Activated naive CD4-positive, alpha-beta T cell treated with anti-CD3 and anti-CD28 coated beads, Interleukin-2, amount 50 U/mL, for 72 hours (primary cell): ENCODE measurements at regions not wholly inside any gene's neighbourhood (a gene's known extent, or its start where the extent isn't known, plus 50 kb on each side); places are given as distances from the start of the nearest gene placed in this dataset.
"Not testable (repeated sequence)": the region's sequence is repeated elsewhere in the genome, so short reads cannot be mapped to it uniquely, and the experiment has no call there.

Source experiments
- ATAC-seq, 2 donors: fragments of 150-1000 bp; cut with Tn5 transposase; 2 replicates each; pipeline ENCODE4 v1.10.0; 2021; ENCODE audit warnings: mild to moderate bottlenecking in 2 of 2, moderate library complexity in 2 of 2
- DNase-seq, 2 donors: peaks; one replicate each; pipeline ENCODE4 v3.0.0; 2021 to 2022; ENCODE audit warnings: low spot score in 2 of 2
- H3K27ac Mint-ChIP-seq, 2 donors: one replicate each; pipeline ENCODE4 v1.8.0; 2022; ENCODE audit warnings: mild to moderate bottlenecking in 2 of 2, mixed read lengths in 2 of 2
- H3K36me3 Mint-ChIP-seq, 2 donors: one replicate each; pipeline ENCODE4 v1.8.0; 2022; ENCODE audit warnings: mixed read lengths in 2 of 2
- H3K9me3 Mint-ChIP-seq, 2 donors: one replicate each; pipeline ENCODE4 v1.8.0; 2022; ENCODE audit warnings: mixed read lengths in 2 of 2

DNA sequence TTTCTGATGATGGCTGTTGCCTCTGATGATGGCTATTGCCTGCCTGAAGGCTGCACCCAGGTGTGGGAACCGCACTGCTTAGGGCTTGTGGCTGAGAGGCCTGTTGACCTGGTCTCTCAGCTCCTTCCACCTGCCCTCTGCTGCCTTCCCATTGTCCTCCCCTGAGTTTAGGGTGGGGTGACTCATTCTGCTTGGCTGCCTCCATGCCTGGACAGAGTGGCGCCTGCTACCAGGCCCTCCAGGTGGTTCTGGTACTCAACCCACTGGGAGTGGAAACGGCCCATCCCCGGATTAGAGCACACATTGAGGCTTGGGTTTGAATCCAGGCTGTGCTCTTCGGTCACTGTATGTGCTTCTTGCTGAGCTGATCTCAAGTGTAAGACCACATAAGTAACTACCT lies 120.6 kb downstream of the SEM1 start:
- DNase-seq (no peak), ATAC-seq (no peak)
- Mint-ChIP-seq H3K36me3 (no peaks in the 10 kb centered on the region), H3K27ac (no peak overlapping the region), H3K9me3 (peaks cover 0 to 4% of the 10 kb centered on the region in 2 donors)

- H3K36me3 Mint-ChIP-seq, result no peaks in the 10 kb centered on the region
- ATAC-seq, result no peak
- no peak overlapping the region for H3K27ac Mint-ChIP-seq
- peaks cover 4 to 5% of the 10 kb centered on the region in 2 donors for H3K9me3 Mint-ChIP-seq
- no peak for DNase-seq
These were observed 130.5 kb downstream of the SEM1 start for GRCh38 chr7:96579119-96579518.

DNA sequence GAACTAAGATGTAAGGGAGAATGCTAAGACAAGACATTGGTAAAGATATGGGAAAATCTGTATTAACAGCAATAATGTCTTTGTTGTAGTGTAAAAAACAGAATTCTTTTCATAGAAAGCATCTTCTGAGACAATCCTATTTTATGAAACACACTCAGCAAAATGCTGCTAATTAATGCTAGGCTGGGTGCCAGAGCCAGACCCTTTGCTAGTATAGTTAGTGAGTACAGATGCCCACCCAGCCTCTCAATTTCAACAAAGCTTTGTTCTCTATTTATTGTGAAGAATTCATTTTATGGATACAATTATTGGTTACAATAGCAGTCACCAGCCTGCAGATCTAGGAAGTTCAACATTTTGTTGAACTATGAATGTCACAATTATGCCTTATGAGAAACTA lies 131.0 kb downstream of the SEM1 start:
- DNase-seq, result no peak
- H3K9me3 Mint-ChIP-seq, result peaks cover 4 to 5% of the 10 kb centered on the region in 2 donors
- H3K36me3 Mint-ChIP-seq, result no peaks in the 10 kb centered on the region
- H3K27ac Mint-ChIP-seq, result no peak overlapping the region
- no peak for ATAC-seq

GRCh38 chr7:96563409-96563808 lies 146.2 kb downstream of the SEM1 start:
- Mint-ChIP-seq H3K36me3 (peaks cover 0 to under 1% of the 10 kb centered on the region in 2 donors), H3K9me3 (peaks cover under 1 to 2% of the 10 kb centered on the region in 2 donors), H3K27ac (no peak overlapping the region)
- DNase-seq (no peak), ATAC-seq (no peak)

DNA sequence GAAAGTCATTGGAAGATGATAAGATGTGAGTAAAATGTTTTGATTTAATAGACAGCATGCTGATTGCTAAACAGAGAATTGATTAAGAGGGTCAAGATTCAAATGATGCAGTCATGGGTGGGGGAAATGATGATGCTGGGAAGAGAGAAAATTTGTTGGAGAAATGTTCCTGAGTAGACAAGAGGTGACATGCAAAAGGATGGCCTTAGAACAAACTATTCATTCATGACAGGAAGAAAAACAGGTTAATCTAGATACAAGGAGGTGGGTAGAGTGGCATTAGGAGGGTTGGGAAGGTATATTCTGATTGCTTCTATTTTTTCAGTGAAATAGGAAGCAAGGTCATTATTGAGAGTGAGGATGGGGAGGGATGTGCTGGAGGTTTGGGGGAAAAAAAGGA lies 146.7 kb downstream of the SEM1 start:
- Mint-ChIP-seq H3K9me3 (peaks cover 4 to 5% of the 10 kb centered on the region in 2 donors), H3K36me3 (peaks cover 0 to 5% of the 10 kb centered on the region in 2 donors), H3K27ac (no peak overlapping the region)
- ATAC-seq, result no peak
- DNase-seq, result no peak

DNA sequence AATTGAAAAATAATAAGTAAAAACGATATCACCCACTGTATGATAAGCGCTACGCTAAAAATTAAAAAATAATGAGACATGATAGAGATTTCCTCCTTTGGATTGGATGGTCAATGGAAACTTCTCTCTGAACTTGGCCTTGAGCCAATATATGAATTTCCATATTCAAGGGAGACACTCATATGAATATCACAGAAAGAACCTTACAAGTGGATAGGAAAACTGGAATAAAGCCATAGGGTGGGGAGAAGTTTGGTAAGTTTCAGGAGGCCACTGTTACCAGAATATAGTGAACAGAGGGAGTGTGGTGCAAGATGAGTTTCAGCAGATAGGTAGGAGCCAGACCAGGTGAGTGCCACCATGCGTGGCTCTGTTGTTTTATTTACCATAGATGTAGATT lies 147.2 kb downstream of the SEM1 start:
- peaks cover 4 to 5% of the 10 kb centered on the region in 2 donors for H3K9me3 Mint-ChIP-seq
- DNase-seq (no peak), ATAC-seq (no peak)
- no peak overlapping the region for H3K27ac Mint-ChIP-seq
- peaks cover 0 to 6% of the 10 kb centered on the region in 2 donors for H3K36me3 Mint-ChIP-seq

DNA sequence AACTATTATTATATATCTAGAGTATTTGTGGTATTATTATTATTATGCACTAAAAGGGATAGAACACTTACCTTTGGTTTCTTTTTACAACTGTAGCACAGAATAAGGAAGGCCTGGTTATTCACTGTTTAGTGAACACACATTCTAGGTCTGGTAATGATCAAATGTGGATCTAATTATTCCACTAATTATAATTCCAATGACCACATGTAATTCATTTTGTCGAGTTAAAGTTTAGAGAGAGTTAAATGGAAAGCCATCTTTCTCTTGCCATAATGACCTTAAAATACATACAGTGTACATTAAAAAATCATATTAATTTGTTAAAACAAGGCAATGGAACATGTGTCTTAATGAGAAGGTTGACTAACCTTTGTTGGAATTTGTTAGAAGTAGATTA lies 147.8 kb downstream of the SEM1 start:
- DNase-seq, result no peak
- Mint-ChIP-seq H3K27ac (no peak overlapping the region), H3K9me3 (peaks cover 4 to 5% of the 10 kb centered on the region in 2 donors), H3K36me3 (peaks cover 0 to 6% of the 10 kb centered on the region in 2 donors)
- ATAC-seq, result no peak

DNA sequence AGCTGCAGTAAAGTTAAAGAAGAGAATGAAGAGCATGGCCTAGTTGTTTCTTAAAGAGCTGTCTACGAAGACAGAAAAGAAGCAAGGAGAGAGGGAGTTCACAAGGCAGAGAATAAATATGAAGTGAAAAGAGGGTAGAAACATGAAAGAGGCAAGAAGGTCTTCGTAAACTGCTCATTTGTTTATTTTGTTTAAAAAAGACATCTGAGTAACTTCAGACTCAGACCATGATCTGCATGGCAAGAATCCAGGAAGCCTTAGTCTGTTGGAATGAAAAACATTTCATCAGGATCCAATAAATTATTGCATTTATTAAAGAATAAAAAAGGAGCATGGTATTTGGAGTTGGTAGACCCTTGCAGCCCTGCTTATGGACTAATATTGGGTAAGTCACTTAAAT lies 151.1 kb downstream of the SEM1 start:
- peaks cover 0 to 6% of the 10 kb centered on the region in 2 donors for H3K36me3 Mint-ChIP-seq
- ATAC-seq (no peak), DNase-seq (no peak)
- no peak overlapping the region for H3K27ac Mint-ChIP-seq
- peaks cover 4 to 5% of the 10 kb centered on the region in 2 donors for H3K9me3 Mint-ChIP-seq

DNA sequence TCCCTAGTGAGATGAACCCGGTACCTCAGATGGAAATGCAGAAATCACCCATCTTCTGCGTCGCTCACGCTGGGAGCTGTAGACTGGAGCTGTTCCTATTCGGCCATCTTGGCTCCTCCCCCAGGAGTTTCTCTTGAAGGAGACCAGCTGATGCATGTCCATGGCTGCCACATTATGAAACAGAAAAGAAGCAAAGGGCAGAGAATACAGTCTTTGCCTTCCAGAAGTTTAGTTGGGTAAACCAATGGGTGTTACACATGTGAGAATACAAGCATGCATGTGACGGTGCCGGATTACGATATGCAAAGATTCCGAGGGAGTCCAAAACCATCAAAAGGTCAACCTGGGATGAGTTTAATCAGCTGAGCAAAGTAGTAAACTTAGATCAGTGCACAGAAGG lies 151.6 kb downstream of the SEM1 start:
- ATAC-seq (no peak), DNase-seq (no peak)
- H3K36me3 Mint-ChIP-seq, result peaks cover 0 to 6% of the 10 kb centered on the region in 2 donors
- no peak overlapping the region for H3K27ac Mint-ChIP-seq
- peaks cover 4 to 5% of the 10 kb centered on the region in 2 donors for H3K9me3 Mint-ChIP-seq

- H3K9me3 Mint-ChIP-seq, ATAC-seq, DNase-seq, H3K36me3 Mint-ChIP-seq, H3K27ac Mint-ChIP-seq: not testable (repeated sequence)
These were observed 152.0 kb downstream of the SEM1 start for GRCh38 chr7:96557598-96557997.

DNA sequence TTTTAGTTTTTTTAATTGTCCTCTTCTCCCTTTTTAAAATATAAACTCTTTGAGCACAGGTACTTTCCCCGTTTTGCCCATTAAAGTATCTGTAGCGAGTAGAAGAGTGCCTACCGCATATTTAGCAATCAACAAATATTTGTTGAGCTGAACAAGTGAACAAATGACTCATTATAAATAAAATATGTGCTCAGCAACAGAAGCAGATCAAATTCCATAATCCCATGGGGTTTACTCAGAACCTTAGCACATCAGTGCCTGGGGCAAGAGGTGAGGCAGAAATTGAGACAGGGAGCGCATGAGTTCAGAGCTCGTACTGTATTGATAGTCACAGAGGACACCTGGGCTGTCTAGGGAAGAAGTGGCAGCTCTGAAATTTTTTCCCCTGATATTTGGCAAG lies 161.0 kb downstream of the SEM1 start:
- Mint-ChIP-seq H3K9me3 (peaks cover 0 to 6% of the 10 kb centered on the region in 2 donors), H3K36me3 (no peaks in the 10 kb centered on the region), H3K27ac (no peak overlapping the region)
- ATAC-seq (no peak), DNase-seq (no peak)

GRCh38 chr7:96547371-96547811 lies 162.3 kb downstream of the SEM1 start:
- DNase-seq, result no peak
- ATAC-seq, result no peak
- H3K27ac Mint-ChIP-seq, result no peak overlapping the region
- H3K36me3 Mint-ChIP-seq, result no peaks in the 10 kb centered on the region
- H3K9me3 Mint-ChIP-seq, result peaks cover 0 to 6% of the 10 kb centered on the region in 2 donors

DNA sequence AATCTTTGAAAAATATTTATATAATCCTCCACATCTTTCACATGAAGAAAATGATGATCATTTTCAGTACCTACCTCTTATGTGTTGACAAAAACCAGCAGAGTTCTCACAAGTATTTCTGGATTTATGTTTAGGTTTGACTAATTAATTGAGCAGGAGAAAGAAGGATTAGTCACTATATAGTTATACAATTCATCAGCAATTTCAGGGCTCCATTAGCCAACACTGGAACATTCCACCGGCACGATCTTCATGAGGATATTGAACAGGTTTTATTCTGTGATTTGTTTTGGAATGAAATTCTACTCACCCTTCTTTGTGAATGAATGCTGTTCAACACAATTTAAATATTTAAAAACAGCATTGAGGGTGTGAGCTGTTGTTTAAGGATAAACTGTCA lies 163.2 kb downstream of the SEM1 start:
- Mint-ChIP-seq H3K27ac (peak overlapping the region in 1 of 2 donors; percentile 31), H3K36me3 (no peaks in the 10 kb centered on the region), H3K9me3 (peaks cover 0 to 6% of the 10 kb centered on the region in 2 donors)
- DNase-seq, result no peak
- no peak for ATAC-seq

- DNase-seq, result no peak
- Mint-ChIP-seq H3K27ac (no peak overlapping the region), H3K9me3 (no peaks in the 10 kb centered on the region), H3K36me3 (no peaks in the 10 kb centered on the region)
- no peak for ATAC-seq
These were observed 170.2 kb downstream of the SEM1 start for GRCh38 chr7:96539471-96539870.

DNA sequence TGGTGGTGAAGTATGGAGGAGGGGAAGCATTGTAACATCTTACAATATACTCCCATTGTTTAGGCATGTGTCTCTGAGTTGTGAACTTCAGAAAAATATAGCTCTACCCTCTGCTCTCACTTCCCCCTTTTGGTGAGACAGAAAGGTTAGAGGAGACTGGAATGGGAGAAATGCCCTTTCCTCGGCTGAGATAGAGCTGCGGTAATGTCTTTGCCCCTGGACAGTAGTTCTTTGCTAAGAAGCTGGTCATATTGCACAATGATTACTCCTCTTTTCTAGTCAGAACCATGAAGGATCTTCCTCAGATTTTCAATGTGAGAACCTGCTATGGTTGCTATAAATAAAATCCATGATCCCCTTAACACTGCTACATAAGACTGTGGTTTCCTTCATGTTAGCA lies 171.0 kb downstream of the SEM1 start:
- H3K27ac Mint-ChIP-seq, result no peak overlapping the region
- DNase-seq (no peak), ATAC-seq (no peak)
- H3K36me3 Mint-ChIP-seq, result no peaks in the 10 kb centered on the region
- H3K9me3 Mint-ChIP-seq, result no peaks in the 10 kb centered on the region

GRCh38 chr7:96534221-96534620 lies 175.4 kb downstream of the SEM1 start:
- Mint-ChIP-seq H3K36me3 (no peaks in the 10 kb centered on the region), H3K9me3 (no peaks in the 10 kb centered on the region), H3K27ac (no peak overlapping the region)
- DNase-seq, result no peak
- no peak for ATAC-seq

- DNase-seq, result no peak
- no peak overlapping the region for H3K27ac Mint-ChIP-seq
- ATAC-seq, result no peak
- no peaks in the 10 kb centered on the region for H3K9me3 Mint-ChIP-seq
- H3K36me3 Mint-ChIP-seq, result no peaks in the 10 kb centered on the region
These were observed 177.2 kb downstream of the SEM1 start for GRCh38 chr7:96532428-96532935.

DNA sequence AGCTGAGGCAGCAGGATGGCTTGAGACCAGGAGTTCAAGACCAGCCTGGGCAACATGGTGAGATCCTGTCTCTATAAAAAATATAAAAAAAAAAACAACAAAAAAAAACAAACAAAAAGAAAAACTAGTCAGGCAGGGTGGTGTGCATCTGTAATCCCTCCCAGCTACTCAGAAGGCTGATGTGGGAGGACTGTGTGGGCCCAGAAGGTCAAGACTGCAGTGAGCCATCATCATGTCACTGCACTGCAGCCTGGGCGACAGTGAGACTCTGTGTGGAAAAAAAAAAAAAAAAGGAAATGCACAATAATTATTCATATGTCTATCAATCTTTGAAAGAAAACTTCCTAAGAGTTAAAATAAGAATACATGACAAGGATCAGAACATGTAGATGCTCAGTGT lies 178.3 kb downstream of the SEM1 start:
- Mint-ChIP-seq H3K27ac (no peak overlapping the region), H3K36me3 (no peaks in the 10 kb centered on the region), H3K9me3 (no peaks in the 10 kb centered on the region)
- no peak for ATAC-seq
- DNase-seq, result no peak

- ATAC-seq (no peak), DNase-seq (no peak)
- Mint-ChIP-seq H3K36me3 (no peaks in the 10 kb centered on the region), H3K27ac (no peak overlapping the region), H3K9me3 (no peaks in the 10 kb centered on the region)
These were observed 178.9 kb downstream of the SEM1 start for GRCh38 chr7:96530786-96531185.
